ENCODE measurements at regions not wholly inside any gene's neighbourhood (a gene's known extent, or its start where the extent isn't known, plus 50 kb on each side); places are given as distances from the start of the nearest gene placed in this dataset.
A peak's percentile ranks its signal among the peaks of the same experiment; 100 is the strongest.

DNA sequence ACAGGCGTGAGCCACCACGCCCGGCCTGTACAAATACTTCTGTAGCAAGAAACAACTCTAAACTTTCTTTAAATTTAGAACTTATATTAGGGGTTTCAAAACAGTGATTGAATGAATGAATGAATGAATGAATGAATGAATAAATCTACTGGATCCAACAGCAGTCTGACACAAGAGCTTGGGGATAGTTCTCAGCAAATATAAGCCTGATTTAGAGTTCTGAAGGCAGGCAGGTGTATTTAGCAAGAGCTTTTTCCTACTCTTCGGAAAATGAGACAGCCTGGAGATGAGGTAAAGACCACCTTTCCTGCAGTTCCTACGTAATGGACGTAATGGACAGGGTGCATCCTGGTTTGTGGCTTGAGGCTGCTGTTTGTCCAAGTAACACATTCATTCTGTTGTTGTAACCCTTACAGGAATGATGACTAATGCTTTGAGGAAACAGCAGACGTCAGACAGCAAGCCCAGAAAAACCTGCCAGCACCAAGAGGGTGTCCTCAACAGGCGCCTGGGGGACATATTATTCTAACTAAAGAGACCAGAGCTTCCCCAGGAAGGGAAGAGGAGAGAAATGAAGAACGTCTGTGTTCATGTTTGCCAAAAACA lies 277.4 kb upstream of the SOX5 start:
- peak; percentile 37 for DNase-seq (ENCODE audit: low read depth)

- no peak for DNase-seq (ENCODE audit: low read depth)
These were observed 274.9 kb upstream of the SOX5 start for GRCh38 chr12:24224401-24224800.

GRCh38 chr12:24223926-24224325 lies 274.5 kb upstream of the SOX5 start:
- no peak for DNase-seq (ENCODE audit: low read depth)

DNA sequence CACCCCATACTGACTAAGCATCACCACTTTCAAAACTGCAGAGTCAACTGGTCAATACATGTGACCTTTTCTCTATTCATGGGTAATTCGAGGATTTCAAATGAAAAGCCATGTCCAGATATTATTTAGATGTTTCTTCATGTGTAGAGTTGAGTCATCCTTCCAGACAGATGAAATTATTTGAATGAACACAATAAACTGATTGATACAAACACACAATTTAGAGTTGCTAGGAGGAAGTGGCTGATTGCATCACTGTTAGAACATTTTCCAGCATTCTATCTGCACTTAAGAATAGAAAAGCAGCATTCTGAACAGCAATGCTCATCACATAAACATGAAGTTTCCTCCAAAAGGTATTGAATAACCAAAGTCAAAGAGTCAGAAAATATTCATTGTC lies 273.5 kb upstream of the SOX5 start:
- peak; percentile 39 for DNase-seq (ENCODE audit: low read depth)

DNA sequence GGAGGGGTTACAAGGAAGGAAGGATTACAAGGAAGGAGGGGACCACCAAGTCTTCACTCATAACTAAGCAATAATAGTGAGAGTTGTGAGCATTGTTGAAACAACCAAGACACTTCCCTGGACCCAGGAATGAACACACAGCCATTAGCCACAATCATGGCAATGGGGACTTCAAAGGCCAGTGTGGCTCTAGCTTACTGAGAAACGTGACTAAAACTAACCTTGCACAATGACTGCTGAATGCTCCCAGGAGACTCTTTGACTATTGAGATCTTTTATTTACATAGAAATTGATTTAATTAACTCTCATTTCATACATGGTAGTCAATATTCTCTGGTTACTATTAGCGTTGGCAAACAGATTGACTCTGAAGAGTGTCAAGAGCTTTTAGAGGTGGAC lies 263.0 kb upstream of the SOX5 start:
- no peak for DNase-seq (ENCODE audit: low read depth)

DNA sequence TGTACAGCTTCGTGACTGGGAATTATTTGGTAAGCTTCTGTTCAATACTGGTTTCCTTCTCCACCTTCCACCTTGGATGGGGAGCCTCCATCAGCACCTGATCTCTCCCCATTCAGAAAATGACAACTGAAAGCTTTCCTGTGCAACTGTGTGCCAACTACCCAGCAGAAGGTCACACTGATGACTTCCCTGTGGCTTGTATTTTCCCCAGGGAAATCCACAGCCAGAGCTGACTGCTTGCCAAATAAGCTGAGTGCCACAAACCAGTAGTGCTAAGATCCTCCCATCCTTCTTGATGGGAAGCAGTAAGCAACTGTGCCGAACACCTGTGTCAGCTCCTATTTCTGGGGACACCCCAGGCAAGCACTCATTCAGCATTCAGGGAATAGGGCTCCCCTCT lies 257.2 kb upstream of the SOX5 start:
- DNase-seq (ENCODE audit: low read depth): no peak

DNA sequence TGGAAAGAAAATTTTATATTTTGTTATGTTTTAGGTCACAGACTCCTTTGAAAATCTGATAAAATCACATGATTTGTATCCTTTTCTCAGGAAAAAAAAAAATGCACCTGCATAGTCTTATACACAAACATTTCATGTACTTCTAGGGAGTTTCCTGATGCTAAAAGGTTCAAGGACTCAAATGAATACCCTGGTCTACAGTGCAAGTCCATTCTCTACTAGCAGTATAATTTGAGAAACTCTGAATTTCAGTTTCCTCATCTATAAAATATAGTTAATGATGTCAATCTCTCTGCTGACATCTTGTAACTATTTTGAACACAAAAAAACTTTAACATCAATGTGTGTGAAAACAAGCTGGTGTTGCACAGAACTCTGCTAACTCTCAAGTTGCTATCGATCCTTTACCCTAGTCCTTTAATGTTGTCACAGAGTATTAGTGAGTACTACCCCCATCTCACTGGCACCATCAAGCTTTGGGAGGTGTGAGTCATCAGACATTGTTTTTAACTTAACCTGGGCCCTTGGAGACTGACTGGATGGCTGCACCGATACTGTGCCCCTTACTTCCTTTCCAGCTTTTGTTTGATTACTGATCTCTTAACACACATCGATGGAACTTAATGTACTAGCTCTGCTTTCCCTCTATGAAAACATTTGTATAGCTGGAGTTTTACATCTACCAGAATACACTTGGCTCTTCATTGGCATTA lies 251.9 kb upstream of the SOX5 start:
- DNase-seq (ENCODE audit: low read depth): no peak

DNA sequence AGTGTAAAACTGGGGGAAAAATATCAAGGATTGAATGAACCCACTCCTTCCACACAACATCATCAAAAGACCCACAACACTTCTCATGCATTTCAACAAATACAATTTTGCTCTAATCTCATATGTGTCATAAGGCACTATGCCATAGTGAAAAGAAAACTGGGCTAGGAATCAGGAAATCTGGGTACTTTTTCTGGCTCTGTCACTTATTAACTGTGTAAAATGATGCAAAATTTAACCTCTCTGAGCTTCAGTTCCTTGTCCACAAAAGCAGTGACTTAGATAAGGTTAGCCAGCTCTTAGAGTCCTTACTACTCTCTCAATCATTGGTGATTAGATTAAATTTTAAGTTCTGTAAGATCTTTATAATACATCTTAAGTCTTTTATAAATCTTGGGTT lies 250.5 kb upstream of the SOX5 start:
- DNase-seq (ENCODE audit: low read depth): no peak

GRCh38 chr12:24198936-24199671 lies 249.6 kb upstream of the SOX5 start:
- peak; percentile 16 for DNase-seq (ENCODE audit: low read depth)

GRCh38 chr12:24198070-24198469 lies 248.6 kb upstream of the SOX5 start:
- peak; percentile 2 for DNase-seq (ENCODE audit: low read depth)

GRCh38 chr12:24197532-24197931 lies 248.1 kb upstream of the SOX5 start:
- DNase-seq (ENCODE audit: low read depth): no peak

DNA sequence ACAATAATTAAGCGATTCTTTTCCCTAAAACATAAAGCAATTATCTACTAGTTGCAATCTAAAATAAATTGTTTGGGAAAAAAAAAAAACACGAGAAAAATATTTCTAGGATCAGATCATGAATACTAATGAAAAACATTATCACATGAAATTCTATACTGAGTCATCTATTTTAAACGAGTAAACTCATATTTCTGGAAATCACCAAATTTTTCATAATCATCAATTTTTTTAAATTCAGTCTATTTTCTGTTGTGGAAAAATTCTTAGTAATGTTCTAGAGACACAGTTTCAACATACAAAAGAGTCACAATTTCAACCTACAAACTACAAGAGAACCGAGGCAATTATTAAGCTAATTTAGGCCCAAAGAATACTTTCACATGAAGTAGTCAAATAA lies 245.6 kb upstream of the SOX5 start:
- DNase-seq (ENCODE audit: low read depth): no peak

DNA sequence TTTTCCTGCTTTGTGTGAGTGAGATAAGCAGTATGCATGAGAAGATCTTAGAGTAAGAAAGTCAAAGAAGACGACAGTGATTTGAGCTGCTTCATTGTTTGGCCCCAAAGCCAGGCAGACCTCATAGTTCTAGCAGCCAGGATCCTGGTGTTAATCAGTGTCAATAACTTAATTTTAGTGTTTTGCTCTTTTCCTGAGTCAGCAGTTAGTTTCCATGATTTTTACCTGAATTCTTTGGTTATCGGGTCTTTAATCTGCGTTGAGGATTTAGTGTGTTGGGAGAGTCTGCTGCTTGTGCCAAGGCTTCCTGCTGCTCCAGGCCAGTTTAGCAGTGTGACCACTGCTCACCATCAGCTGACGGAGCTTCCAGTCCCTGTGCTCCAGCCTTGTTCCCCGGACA lies 241.6 kb upstream of the SOX5 start:
- no peak for DNase-seq (ENCODE audit: low read depth)

DNA sequence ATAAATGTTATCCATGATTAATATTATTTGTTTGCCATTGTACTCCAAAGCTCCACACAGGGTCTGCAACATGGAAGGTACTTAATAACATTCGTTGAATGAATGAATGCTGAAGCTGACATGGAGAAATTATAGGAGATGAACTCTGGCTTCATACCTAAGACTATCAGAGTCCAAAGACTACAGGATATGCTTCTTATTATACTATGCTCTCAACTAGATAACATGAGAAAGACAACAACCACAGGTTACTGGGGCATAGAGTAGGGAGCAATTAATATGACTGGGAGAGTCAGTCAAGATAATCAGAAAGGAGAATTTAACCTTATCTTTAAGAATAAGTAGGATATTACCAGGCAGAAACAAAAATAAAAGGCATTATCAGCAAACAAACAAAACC lies 236.3 kb upstream of the SOX5 start:
- no peak for DNase-seq (ENCODE audit: low read depth)

DNA sequence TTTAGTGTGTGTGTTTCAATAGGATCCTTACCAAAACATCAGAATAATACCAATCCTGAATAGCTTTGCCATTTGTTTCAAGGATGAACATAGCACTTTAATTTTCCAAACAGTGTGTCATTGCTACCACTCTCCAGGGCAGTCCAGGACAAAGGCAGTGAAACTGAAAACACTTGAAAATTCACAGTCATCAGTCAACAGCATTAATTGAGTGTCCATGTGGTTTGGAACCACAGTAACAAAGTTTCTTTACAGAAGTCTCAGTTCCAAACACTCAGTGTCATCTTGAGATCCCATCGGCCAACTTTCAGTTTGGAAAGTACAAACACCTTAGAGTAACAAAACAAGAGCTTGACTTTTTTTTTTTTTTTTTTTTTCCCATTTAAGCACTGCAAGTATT lies 228.4 kb upstream of the SOX5 start:
- no peak for DNase-seq (ENCODE audit: low read depth)

GRCh38 chr12:24175929-24176328 lies 226.5 kb upstream of the SOX5 start:
- DNase-seq (ENCODE audit: low read depth): no peak

DNA sequence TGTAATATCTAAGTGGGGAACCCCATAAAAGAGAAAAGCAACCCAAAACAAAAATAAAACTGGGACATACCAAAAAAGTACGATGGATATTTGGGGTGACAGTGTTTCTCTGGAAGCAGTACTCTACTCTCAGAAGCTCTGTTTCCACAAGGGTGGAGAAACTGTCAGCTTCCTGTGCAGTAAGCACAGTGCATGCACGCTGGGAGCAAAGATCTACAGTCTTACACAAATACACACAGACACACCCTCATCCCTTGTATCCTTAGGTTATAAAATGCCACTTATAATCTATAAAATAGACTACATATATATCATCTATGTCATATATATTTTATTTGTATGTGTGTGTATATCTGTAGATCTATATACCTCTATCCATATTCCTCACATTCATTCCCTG lies 225.8 kb upstream of the SOX5 start:
- DNase-seq (ENCODE audit: low read depth): no peak

DNA sequence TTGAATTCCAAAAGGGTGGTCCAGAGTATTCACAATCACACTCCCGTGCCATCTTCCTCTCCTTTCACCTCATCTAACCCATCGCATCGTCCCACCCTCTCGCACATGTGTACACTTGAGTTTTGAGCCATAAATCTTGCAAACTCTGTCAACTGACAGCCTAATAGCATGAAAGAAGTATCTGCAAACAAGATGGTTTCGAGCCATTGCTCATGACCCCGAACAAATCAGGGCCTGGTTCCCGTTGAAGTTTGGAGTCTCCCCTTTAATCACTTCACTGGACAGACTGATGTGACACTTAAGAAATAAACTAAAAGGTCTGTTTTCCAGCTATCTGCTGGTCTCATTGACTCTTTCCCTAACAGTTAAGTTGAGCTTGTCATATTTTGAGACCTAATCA lies 223.6 kb upstream of the SOX5 start:
- no peak for DNase-seq (ENCODE audit: low read depth)

DNA sequence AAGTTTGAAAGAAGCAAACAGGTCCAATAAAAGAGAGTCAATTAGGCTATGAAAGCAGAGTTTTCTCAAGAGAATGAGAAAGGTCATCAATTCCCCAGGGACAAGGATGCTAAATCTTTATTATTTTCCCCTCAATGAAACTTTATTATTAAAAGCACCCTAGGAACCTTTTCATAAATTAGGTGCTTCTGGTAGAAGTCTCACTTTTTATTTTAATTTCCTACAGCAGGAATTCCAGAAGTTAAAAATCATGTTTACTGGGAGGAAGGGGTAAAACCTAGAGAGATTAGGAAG lies 223.2 kb upstream of the SOX5 start:
- no peak for DNase-seq (ENCODE audit: low read depth)

DNA sequence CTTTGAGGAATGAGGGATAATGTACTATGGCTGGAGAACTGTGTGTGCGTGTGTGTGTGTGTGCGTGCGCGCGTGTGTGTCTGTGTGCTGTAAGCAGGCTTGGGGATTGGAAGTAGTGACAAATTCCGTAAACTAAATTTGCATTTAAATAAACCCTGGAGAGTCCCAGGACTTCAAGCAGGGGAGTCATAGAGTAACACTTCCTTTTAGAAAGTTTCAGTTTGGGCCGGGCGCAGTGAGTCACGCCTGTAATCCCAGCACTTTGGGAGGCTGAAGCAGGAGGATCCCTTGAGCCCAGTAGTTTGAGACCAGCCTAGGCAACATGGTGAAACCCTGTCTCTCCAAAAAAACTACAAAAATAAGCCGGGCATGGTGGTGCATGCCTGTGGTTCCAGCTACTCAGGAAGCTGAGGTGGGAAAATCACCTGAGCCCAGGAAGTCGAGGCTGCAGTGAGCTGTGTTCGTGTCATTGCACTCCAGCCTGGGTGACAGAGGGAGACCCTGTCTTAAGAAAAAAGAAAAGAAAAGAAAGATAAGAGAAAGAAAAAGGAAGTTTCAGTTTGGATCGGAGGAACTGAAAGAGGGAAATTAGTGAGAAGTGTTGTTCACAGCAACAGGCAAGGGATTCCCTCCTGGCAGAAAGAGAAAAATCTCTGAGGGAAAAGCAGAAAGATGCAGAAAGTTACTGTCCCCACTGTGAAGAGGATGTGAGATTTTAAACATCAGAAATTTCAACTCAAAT lies 222.7 kb upstream of the SOX5 start:
- DNase-seq (ENCODE audit: low read depth): no peak

- no peak for DNase-seq (ENCODE audit: low read depth)
These were observed 205.6 kb upstream of the SOX5 start for GRCh38 chr12:24155042-24155441.

DNA sequence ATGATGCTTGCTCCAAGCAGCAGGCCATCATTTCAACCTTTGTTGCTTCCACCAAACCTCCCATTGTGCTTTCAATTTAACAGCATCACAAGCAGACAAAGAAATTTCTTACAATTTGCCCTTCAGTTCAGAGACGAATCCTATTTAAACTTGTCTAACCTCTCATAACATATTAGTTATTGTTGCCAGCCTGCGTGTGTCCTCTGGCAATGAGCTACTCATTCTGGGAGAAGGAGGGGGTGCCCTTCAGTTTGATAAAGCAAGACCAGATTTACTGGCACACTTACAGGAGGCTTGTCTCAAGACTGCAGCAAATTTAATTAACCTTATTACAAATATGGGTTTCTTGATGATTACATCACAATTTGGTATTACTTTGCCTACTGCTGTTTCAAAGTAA lies 203.6 kb upstream of the SOX5 start:
- no peak for DNase-seq (ENCODE audit: low read depth)

DNA sequence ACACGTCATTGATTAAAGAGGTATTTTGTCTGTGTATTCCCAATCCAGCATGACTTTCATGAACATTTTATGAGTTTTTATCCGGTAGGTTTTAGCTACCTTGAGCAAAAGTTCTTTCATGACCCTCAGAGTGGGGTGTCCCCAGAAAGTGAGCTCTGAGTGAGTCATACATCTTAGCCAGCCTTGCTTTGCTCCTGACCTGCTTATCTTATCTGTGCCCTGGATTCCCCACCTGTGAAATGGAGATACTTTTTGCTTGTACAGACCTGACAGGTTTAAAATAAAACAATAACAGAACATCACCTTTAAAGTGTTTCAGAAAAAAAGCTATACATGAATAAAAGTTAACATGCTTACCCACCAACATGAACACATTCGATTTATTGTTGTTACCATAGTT lies 202.8 kb upstream of the SOX5 start:
- no peak for DNase-seq (ENCODE audit: low read depth)
